HG03103 (cell line): ENCODE measurements at regions not wholly inside any gene's neighbourhood (a gene's known extent, or its start where the extent isn't known, plus 50 kb on each side); places are given as distances from the start of the nearest gene placed in this dataset.
"Not testable (repeated sequence)": the region's sequence is repeated elsewhere in the genome, so short reads cannot be mapped to it uniquely, and the experiment has no call there.

ENCODE experiments used
- ATAC-seq: cut with Tn5 transposase; IDR thresholded peaks from one replicate; pipeline ENCODE4 v1.9.1; 2021; ENCODE audit warnings: low read depth; ENCODE audit not compliant: unreplicated experiment

GRCh38 chr10:78462726-78463228 lies 429.1 kb downstream of the RPS24 start:
- ATAC-seq, result no peak

- ATAC-seq, result no peak
These were observed 430.6 kb downstream of the RPS24 start for GRCh38 chr10:78464118-78464855.

GRCh38 chr10:78464856-78465267 lies 431.2 kb downstream of the RPS24 start:
- no peak for ATAC-seq

- ATAC-seq, result no peak
These were observed 431.8 kb downstream of the RPS24 start for GRCh38 chr10:78465431-78465830.

- no peak for ATAC-seq
These were observed 433.9 kb downstream of the RPS24 start for GRCh38 chr10:78467496-78468106.

- ATAC-seq, result not testable (repeated sequence)
These were observed 435.1 kb downstream of the RPS24 start for GRCh38 chr10:78468731-78469130.

GRCh38 chr10:78470267-78471103 lies 436.8 kb downstream of the RPS24 start:
- no peak for ATAC-seq

GRCh38 chr10:78471326-78471722 lies 437.7 kb downstream of the RPS24 start:
- ATAC-seq, result no peak

DNA sequence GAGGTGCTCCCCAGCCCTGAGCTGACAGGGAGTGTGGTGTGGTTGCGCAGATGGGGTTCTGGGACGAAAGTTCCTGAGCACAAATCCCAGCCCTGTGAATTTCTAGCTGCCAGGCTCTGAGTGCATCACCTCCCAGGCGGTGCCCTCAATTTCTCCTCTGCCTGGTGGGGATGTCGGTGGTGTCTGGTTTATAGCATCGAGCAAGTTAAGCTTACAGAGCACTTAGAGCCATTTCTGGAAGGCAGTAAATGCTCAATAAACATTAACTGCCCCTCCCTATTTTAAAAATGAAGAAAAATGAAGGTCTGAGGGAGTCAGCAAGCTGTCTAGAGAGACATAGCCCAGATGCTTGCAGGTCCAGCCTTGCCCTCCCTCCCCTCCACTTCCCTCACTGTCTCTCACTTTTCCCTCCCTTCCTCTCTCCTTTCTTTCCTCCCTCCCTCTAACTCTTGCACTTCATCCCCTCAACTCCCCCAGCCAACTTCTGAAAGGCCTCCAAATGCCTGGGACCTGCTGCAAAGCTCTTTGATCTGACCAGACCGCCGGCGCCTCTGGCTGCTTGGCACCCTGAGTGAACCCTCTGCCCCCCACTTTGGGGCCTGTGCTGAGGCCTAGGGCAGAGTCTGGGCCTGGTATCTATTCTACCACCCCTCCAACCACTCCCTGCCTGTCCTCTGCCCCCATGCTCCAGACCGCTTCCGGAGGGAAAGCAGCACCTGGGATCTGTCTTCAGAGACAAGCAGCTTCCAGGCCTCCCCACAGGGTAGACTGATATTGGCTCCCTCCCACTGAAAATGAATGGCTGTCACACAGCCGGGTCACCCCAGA lies 438.3 kb downstream of the RPS24 start:
- ATAC-seq, result no peak

DNA sequence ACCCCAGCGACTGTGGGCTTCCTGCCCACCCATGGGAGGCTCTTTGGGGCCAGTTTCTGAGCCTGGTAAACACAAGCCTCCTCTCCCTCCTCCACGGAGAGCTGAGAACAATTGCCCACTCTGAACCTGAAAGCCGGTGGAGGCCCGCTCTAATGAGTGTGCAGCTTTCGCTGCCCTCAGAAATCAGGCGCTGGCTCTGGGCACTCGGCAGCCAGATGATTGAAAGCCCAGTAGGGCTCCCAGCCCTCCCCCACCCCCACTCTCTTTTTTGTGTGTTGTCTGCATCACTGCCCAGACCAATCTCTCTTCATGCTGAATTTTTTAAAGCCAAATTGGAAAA lies 438.9 kb downstream of the RPS24 start:
- no peak for ATAC-seq

DNA sequence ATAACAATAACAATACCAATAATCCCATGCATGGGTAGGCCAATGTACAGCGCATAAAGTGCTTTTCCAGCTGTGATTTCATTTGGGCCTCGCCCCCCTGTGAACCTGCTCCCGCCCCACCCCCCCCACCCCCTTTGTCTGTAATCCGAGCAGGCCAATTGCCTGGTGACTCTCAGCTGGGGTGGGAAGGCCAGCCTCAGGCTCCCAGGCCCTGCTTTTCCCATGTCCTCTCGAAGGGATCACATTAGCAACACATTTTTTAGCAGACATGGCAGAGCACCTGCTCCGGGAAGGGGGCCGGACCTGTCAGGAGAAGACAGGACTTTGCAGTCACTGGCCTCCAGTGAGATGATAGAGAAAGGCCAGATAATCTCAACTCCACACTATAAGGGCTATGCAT lies 439.3 kb downstream of the RPS24 start:
- ATAC-seq, result no peak

- no peak for ATAC-seq
These were observed 441.1 kb downstream of the RPS24 start for GRCh38 chr10:78474743-78475142.

DNA sequence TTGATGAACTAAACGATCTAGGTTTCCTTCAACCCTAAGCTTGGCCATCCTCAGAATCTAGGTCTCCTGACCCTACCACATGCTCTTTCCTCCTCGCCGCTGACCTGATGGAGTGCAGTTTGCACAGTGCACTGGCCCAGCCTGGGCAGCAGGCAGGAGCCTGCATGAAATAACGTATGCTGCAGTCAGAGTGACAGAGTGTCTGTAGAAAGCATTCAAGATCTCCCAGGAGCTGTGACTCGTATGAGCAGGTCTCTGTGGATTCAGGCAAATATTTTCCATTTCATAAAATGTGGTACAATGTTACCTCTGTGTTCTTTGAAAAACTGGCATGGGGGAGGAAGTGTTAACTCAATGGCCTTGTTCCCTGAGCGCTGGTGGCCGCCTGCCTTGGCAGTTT lies 441.8 kb downstream of the RPS24 start:
- ATAC-seq, result no peak

DNA sequence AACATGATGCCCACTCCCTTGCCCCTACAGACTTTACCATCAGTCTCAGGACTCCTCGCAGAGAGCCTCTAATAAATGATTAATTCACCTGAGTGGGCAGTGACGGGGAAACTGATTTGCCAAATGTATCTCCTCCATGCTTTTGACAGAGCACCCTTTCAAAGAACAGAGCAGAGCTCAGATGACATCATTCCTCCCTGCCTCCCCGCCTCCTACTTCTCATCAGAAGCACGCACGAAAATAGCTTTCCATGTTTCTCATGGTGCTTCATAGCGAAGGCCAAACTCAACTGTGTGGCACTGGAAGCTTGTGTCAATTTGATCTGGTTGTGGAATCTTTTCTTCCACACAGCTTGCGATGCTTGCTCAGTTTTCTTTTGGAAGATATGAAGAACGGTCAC lies 442.5 kb downstream of the RPS24 start:
- no peak for ATAC-seq

DNA sequence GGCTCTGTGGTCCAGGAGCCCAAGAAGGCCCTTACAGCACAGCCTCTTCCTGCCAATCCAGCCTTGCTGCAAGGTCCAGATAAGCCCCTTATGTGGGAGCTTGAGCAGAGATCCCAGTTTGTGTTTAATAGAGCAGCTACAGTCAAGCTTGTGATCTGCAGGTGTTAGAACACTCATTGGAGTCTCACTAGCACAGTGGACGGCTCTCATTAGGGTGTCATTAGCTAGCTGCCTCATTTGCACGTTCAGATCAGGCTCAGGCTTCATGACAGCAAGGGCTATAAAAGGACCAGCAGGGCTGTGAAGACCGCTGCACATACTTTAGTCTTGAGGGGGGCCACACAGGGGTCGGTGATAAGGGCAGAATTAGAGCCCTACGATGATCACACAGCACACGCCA lies 443.2 kb downstream of the RPS24 start:
- ATAC-seq, result no peak

GRCh38 chr10:78478919-78479318 lies 445.3 kb downstream of the RPS24 start:
- no peak for ATAC-seq

GRCh38 chr10:78479467-78479866 lies 445.8 kb downstream of the RPS24 start:
- no peak for ATAC-seq

DNA sequence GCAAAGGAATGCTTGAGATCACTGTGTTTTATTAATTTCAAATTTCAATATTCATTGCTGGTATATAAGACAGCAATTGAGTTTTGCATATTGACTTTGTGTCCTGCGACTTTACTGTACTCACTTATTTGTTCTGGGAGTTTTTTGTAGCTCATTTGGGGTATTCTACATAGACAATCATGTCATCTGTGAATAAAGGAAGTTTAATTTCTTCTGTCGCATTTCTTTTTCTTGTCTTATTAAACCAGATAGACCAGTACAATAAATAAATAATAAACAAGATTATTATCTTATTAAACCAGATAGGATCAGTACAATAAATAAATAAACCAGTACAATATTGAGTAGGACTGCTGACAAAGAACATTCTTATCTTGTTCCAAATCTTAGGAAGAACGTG lies 448.2 kb downstream of the RPS24 start:
- ATAC-seq, result no peak

GRCh38 chr10:78483641-78484040 lies 450.0 kb downstream of the RPS24 start:
- no peak for ATAC-seq

DNA sequence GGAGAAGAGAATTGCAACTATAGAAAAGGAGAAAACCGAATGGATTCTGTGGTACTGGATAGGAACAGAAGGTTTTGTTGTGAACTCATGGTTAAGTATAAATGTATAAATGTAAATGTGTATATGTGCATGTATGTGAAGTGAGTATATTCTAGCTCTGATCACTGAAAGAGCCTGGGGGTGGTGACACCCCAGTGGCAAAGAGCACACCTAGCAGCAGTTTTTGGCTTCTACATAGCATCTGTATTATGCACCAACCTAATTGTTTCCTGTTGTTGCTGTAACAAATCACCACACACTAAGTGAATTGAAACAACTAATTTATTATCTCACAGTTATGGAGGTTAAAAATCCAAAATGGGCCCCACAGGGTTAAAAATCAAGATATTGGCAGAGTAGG lies 455.4 kb downstream of the RPS24 start:
- ATAC-seq, result no peak

- no peak for ATAC-seq
These were observed 458.1 kb downstream of the RPS24 start for GRCh38 chr10:78491812-78492211.
